ENCODE measurements at regions not wholly inside any gene's neighbourhood (a gene's known extent, or its start where the extent isn't known, plus 50 kb on each side); places are given as distances from the start of the nearest gene placed in this dataset.

DNA sequence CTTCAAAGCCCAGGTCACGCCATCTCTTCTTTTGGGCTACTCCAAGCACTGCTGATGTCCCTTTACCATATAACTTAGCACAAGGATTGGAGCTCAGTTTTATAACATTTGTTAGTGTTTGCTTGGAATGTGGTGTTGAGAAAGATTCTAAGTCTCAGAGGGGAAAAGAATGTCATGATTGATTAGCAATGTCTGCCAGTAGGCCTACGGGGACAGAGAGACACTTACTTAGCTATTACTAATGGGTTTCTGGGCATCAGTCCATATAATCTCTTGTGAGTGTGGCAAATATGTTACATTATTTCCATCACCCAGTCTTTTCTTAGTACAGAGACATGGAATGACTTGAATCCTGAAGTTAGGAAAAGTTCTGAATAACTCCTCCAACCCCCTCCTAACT, 75.4 kb upstream of the FSHB start:
- DNase-seq (ENCODE audit: low read depth) = no peak

GRCh38 chr11:30159546-30159945, 71.3 kb upstream of the FSHB start:
- DNase-seq (ENCODE audit: low read depth) = no peak

DNA sequence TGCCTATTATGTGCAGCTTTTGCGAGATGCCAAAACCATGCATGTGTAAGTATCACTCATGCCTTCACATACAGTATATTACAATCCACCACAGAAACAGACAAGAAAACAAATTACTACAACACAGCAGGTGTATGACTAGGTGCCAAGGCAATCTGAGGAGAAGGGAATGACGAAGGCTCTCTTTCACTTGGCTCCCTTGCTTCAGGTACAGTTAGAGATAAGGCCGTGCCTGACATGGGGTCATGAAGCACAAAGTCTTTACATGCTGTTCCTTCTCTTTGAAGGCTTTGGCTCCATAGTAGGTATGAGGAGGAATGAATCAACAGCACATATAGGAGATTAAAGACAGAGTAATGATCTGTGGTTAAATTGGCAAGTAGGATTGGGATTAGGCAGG, 65.2 kb upstream of the FSHB start:
- DNase-seq (ENCODE audit: low read depth) = no peak

GRCh38 chr11:30171661-30172060, 59.2 kb upstream of the FSHB start:
- no peak for DNase-seq (ENCODE audit: low read depth)

DNA sequence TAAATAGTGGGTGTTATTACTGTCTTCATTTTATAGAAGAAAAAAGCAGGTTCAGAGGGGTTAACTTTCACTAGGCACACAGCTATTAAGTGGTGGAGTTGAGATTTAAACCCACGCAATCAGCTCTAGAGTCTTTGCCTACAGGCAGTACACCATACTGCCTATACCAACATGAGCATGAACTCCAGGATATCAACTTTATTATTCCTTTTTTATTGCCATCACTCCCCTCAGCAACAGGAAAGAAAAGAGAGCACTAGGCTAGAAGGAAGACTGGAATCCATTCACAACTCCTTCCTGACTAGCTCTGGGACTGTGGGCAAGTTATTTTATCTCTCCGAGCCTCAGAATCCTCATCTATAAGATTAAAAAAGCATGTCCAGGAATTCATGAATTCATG, 58.7 kb upstream of the FSHB start:
- no peak for DNase-seq (ENCODE audit: low read depth)

GRCh38 chr11:30172883-30173311, 57.9 kb upstream of the FSHB start:
- no peak for DNase-seq (ENCODE audit: low read depth)

DNA sequence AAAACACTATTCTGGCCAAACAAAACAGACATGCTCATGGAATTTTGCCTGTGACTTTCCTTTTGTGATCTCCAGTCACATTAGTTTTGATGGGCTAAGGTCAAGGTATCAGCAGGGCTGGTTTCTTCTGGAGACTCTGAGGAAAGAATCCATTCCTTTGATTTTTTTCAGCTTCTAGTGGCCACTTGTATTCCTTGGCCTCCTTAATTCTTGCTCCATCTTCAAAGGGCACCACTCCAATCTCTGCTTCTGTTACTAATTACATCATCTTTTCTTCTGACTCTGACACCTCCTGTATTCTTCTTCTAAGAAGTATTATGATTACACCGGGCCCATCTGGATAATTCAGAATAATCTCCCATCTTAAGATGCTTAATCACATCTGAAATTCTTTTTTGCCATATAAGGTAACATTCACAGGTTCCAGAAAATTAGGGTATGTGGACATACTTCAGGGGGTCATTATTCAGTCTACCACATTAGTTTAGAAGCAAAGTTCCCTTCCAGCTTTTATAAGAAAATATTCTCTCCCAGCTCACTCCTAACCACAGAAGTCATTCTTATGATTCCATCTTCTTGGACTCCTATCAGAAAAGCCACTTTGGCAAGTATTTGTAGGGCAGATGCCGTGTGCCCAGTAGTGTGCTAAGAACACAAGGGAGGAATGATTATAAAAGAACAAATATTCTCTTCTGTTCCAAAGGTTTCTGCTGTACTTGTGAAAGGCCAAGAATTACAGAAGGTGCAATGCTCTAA, 56.4 kb upstream of the FSHB start:
- DNase-seq (ENCODE audit: low read depth) = no peak

Data from fibroblast of the conjunctiva (primary cell).